GM12875 (cell line): ENCODE measurements at regions not wholly inside any gene's neighbourhood (a gene's known extent, or its start where the extent isn't known, plus 50 kb on each side); places are given as distances from the start of the nearest gene placed in this dataset.

Experiments
- H3K4me3 ChIP-seq: one replicate; pipeline ENCODE4 v1.5.1; 2011; ENCODE audit warnings: low read depth, low read length, control low read depth
- TF ChIP-seq, protein P1 (sequence below): IDR thresholded peaks from 2 replicates; pipeline ENCODE4 v1.5.1; 2011; ENCODE audit warnings: low read depth, mild to moderate bottlenecking, control low read depth, inconsistent platforms, low read length, moderate library complexity, borderline replicate concordance; ENCODE audit not compliant: insufficient read depth

- TF ChIP-seq, protein P1, sequence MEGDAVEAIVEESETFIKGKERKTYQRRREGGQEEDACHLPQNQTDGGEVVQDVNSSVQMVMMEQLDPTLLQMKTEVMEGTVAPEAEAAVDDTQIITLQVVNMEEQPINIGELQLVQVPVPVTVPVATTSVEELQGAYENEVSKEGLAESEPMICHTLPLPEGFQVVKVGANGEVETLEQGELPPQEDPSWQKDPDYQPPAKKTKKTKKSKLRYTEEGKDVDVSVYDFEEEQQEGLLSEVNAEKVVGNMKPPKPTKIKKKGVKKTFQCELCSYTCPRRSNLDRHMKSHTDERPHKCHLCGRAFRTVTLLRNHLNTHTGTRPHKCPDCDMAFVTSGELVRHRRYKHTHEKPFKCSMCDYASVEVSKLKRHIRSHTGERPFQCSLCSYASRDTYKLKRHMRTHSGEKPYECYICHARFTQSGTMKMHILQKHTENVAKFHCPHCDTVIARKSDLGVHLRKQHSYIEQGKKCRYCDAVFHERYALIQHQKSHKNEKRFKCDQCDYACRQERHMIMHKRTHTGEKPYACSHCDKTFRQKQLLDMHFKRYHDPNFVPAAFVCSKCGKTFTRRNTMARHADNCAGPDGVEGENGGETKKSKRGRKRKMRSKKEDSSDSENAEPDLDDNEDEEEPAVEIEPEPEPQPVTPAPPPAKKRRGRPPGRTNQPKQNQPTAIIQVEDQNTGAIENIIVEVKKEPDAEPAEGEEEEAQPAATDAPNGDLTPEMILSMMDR: no peak
- peak overlapping the region; percentile 60 for H3K4me3 ChIP-seq
These were observed 123.7 kb upstream of the BTN3A2 start for GRCh38 chr6:26241033-26241895.

- no peak overlapping the region for H3K4me3 ChIP-seq
- TF ChIP-seq, protein P1: no peak
These were observed 121.9 kb upstream of the BTN3A2 start for GRCh38 chr6:26243132-26243531.

GRCh38 chr6:26243752-26244151 lies 121.2 kb upstream of the BTN3A2 start:
- H3K4me3 ChIP-seq: no peak overlapping the region
- TF ChIP-seq, protein P1: no peak

- TF ChIP-seq, protein P1: no peak
These were observed 118.9 kb upstream of the BTN3A2 start for GRCh38 chr6:26246058-26246457.

DNA sequence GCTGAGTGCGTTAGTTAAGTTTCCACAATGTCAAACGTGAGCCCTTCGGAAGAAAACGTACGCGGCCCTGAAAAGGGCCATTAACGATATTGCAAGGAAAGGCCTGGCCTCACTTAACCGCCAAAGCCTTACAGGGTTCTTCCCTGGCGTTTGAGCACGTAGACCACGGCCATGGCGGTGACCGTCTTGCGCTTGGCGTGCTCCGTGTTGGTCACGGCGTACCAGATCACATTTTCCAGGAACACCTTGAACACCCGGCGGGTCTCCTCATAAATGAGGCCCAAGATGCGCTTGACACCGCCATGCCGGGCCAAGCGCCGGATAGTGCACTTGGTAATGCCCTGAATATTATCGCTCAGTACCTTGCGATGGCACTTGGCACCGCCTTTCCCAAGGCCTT lies 118.4 kb upstream of the BTN3A2 start:
- TF ChIP-seq, protein P1: no peak
- H3K4me3 ChIP-seq: no peak overlapping the region

More at GRCh38 chr6:26246058-26246457, 118.9 kb upstream of the BTN3A2 start:
- no peak overlapping the region for H3K4me3 ChIP-seq

GRCh38 chr6:26249707-26249956 lies 115.4 kb upstream of the BTN3A2 start:
- TF ChIP-seq, protein P1: no peak
- peak overlapping the region; percentile 62 for H3K4me3 ChIP-seq
